Adrenal gland (tissue), 5 donors: ENCODE measurements at regions not wholly inside any gene's neighbourhood (a gene's known extent, or its start where the extent isn't known, plus 50 kb on each side); places are given as distances from the start of the nearest gene placed in this dataset.

Experiments used
- POLR2A ChIP-seq, 2 donors: fragments of 450-650 bp; IDR thresholded peaks; one replicate each; pipeline ENCODE4 v1.6.1; 2017; ENCODE audit warnings: antibody characterized with exemption in 2 of 2, mild to moderate bottlenecking in 2 of 2, moderate library complexity in 1 of 2
- TF ChIP-seq, protein P1 (sequence below), 6 experiments: fragments of 450-650 bp in 4 of 6; fragments of 200-600 bp in 2 of 6; sonication (generic) in 1 of 6; IDR thresholded peaks; 1 replicate in 5 of 6; 2 replicates in 1 of 6; pipeline versions ENCODE4 v1.5.1 to v1.8.0; 2016 to 2021; ENCODE audit warnings: antibody characterized with exemption in 6 of 6, mild to moderate bottlenecking in 2 of 6, moderate library complexity in 1 of 6
- donor health status: DM: no; HTN: no; CAD: no.

DNA sequence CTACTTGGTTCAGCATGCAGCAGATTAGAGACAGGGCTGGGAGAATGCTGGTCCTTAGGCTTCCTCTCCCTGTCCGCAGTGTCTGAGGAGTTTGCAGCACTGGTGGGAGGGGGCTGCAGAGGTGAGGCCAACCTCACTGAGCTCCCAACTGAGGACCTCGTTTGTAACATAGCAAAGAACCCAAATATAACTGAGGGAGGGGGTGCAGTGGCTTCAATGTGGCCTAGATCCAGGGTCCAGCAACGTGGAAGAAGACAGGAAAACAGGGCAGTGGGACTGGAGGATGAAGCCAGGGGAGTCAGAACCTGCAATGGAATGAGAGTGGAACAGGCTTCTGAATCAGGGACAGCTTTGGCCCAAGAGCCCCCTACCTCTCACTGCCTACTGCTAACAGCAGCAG, 84.3 kb upstream of the MAFB start:
- TF ChIP-seq, protein P1, sequence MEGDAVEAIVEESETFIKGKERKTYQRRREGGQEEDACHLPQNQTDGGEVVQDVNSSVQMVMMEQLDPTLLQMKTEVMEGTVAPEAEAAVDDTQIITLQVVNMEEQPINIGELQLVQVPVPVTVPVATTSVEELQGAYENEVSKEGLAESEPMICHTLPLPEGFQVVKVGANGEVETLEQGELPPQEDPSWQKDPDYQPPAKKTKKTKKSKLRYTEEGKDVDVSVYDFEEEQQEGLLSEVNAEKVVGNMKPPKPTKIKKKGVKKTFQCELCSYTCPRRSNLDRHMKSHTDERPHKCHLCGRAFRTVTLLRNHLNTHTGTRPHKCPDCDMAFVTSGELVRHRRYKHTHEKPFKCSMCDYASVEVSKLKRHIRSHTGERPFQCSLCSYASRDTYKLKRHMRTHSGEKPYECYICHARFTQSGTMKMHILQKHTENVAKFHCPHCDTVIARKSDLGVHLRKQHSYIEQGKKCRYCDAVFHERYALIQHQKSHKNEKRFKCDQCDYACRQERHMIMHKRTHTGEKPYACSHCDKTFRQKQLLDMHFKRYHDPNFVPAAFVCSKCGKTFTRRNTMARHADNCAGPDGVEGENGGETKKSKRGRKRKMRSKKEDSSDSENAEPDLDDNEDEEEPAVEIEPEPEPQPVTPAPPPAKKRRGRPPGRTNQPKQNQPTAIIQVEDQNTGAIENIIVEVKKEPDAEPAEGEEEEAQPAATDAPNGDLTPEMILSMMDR (IDR thresholded peaks at IDR 0.05) = no peak
- no peak for TF ChIP-seq POLR2A (IDR thresholded peaks at IDR 0.05)
